ENCODE measurements at regions not wholly inside any gene's neighbourhood (a gene's known extent, or its start where the extent isn't known, plus 50 kb on each side); places are given as distances from the start of the nearest gene placed in this dataset.
A peak's percentile ranks its signal among the peaks of the same experiment; 100 is the strongest.

DNA sequence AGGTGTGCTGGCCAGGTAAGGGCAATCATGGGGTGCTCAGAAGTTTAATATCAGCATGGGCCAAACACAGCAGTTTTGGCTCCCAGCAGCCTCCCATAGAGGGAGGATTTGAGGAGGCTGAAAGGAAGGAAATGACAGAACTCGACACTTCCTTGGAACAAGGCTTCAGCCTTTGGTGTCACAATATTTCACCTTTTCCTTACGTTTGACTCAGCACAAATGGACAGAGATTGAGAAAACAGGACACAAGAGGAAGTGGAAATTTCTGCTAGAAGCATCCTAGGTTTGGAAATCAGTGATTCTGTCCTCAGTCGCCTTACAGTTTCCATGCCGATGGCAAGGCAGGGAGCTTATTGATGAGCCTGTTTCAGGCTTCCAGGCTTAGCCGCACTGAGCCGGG, 181.4 kb downstream of the MAF start:
- Mint-ChIP-seq H3K36me3 (ENCODE audit: insufficient read depth) (no peaks in the 10 kb centered on the region), H3K4me3 (no peak overlapping the region), H3K9me3 (no peaks in the 10 kb centered on the region), H3K27me3 (ENCODE audit: low read depth) (no peaks in the 10 kb centered on the region), H3K4me1 (ENCODE audit: low read depth) (peaks cover 25% of the 10 kb centered on the region)
- ATAC-seq, result no peak
- DNase-seq, result no peak

DNA sequence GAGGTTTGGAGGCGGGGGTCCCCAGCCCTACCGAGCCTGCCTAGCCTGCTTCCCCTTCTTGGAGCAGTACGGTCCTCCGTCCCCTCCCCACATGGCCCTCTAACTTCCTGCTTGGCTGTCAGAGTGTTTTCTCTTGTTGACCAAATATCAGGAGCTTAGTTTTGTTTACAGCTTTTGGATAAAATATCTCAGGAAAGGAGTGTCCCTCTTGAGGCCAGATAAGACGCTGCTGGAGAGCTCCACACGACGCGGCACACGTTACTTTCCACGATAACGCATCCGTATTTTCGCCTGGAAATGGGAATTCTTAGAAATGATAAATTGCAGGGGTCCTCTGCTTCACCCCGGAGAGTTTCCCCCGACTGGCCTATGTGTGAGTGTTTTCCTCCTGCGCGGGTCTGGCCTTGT, 182.9 kb downstream of the MAF start:
- no peaks in the 10 kb centered on the region for H3K27me3 Mint-ChIP-seq (ENCODE audit: low read depth)
- ATAC-seq (no peak), DNase-seq (no peak)
- no peaks in the 10 kb centered on the region for H3K9me3 Mint-ChIP-seq
- H3K36me3 Mint-ChIP-seq (ENCODE audit: insufficient read depth), result no peaks in the 10 kb centered on the region
- H3K4me1 Mint-ChIP-seq (ENCODE audit: low read depth), result peaks cover 28% of the 10 kb centered on the region
- H3K4me3 Mint-ChIP-seq, result no peak overlapping the region

DNA sequence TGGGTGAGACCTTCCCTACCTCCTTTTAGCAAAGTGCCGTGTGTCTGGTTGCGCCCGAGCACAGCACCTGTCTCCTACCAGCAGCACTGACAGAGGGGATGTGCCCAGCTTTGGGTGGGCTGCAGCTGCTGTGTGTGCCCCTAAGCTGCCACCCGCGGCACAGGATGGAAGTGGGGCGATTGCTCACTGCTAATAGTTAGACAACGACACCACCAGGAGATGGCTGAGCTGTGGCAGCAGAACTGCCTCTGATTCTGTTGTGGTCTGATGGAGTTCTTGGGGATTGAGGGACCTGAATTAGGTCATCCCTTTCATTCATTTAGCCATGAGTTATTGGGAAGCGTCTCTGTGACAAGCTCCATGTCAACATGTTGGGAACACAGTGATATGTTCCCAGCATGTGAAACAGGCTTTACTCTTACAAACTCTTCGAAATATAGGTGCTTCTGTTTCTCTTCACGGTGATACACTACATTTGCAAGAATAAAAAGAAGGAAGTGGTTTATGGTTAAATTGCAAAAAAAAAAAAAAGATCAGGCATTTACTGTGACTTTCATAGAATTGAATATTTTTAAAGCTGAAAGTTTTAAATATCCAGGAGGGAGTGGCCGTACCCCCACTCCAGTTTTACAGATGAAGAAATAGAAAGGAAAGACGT, 184.4 kb downstream of the MAF start:
- Mint-ChIP-seq H3K9me3 (no peaks in the 10 kb centered on the region), H3K36me3 (ENCODE audit: insufficient read depth) (no peaks in the 10 kb centered on the region), H3K4me1 (ENCODE audit: low read depth) (peaks cover 35% of the 10 kb centered on the region), H3K4me3 (peak overlapping the region; percentile 55), H3K27me3 (ENCODE audit: low read depth) (no peaks in the 10 kb centered on the region)
- DNase-seq, result peak; percentile 7
- ATAC-seq, result peak; percentile 19 to 47

DNA sequence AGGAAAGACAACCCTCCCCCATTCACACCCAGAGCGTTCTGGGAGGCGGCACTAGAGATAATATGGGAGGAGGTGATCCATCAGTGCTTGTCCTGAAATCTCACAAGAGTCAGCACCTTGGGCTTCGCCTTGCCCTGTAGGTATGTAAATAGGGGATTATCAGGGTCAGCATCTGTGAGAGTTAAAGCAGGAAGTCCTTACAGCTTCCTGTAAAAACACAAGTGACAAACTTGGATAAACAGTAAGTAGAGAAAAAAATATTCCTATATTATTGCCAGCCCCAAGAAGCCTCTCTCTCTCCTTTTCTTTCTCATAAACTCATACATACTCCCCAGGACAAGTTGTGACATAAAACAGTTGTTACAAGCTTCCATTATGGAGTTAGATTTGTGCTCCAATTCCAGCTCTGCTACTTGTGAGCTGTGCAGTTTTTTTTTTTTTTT, 187.7 kb downstream of the MAF start:
- ATAC-seq (no peak), DNase-seq (no peak)
- H3K36me3 Mint-ChIP-seq (ENCODE audit: insufficient read depth), result no peaks in the 10 kb centered on the region
- no peaks in the 10 kb centered on the region for H3K9me3 Mint-ChIP-seq
- peaks cover 35% of the 10 kb centered on the region for H3K4me1 Mint-ChIP-seq (ENCODE audit: low read depth)
- no peaks in the 10 kb centered on the region for H3K27me3 Mint-ChIP-seq (ENCODE audit: low read depth)
- no peak overlapping the region for H3K4me3 Mint-ChIP-seq

DNA sequence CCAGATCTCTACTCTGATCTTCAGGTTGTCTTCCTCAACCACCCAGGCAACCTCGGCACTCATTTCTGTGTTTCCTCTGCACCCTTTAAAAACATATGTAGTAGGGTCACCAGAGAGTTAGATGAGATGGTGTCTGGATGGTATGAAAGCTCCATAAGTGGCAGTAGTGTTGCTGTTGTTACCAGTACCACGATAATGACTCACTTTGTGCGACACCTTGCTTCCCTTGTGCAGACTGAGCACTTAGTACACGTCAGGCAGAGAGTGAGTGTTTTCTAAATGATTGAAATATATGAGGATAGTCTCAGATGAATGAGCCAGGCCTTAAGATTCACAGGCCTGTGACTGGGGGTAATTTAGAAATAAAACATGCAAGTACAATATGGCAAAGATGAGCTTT, 188.7 kb downstream of the MAF start:
- peaks cover 3% of the 10 kb centered on the region for H3K27me3 Mint-ChIP-seq (ENCODE audit: low read depth)
- no peaks in the 10 kb centered on the region for H3K36me3 Mint-ChIP-seq (ENCODE audit: insufficient read depth)
- ATAC-seq (peak; percentile 61 to 63), DNase-seq (no peak)
- H3K4me1 Mint-ChIP-seq (ENCODE audit: low read depth), result peaks cover 26% of the 10 kb centered on the region
- no peaks in the 10 kb centered on the region for H3K9me3 Mint-ChIP-seq
- H3K4me3 Mint-ChIP-seq, result no peak overlapping the region

DNA sequence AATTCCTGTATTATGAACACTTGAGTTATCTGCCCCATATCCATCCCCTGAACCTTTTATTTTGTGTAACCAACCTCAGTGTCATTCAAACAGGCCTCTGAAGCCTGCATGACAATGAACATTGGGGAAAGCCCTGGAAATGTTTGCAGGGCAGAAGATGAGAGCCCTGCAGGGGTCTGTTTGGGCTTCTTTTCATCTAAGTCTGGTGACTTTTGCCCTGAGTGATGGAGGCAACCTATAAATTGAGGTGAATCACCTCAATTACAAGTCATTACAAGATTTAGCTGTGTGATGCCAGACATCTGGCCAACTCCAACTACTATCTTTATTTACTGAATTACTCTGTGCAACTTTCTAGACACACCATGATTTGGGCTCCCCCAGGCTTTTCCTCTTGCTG, 189.2 kb downstream of the MAF start:
- H3K4me1 Mint-ChIP-seq (ENCODE audit: low read depth), result peaks cover 21% of the 10 kb centered on the region

DNA sequence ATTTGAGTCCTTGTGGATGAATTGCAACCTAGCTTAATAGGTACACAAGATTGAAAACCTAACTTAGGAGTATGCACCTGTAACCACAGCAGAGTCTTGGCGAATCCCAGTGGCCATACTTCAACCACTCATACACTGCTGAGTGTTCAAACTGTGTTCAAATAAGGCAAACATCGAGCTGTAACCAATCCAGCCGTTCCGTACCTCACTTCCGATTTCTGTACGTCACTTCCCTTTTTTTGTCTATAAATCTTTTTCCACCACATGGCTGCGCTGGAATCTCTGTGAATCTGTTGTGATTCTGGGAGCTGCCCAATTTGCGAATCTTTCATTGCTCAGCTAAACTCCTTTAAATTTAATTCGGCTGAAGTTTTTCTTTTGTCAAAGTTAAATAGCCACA, 190.6 kb downstream of the MAF start:
- Mint-ChIP-seq H3K36me3 (ENCODE audit: insufficient read depth) (no peaks in the 10 kb centered on the region), H3K9me3 (no peaks in the 10 kb centered on the region), H3K27me3 (ENCODE audit: low read depth) (peaks cover 3% of the 10 kb centered on the region), H3K4me1 (ENCODE audit: low read depth) (peaks cover 11% of the 10 kb centered on the region), H3K4me3 (no peak overlapping the region)
- ATAC-seq (no peak), DNase-seq (no peak)

More for the DNA sequence above, 189.2 kb downstream of the MAF start:
- Mint-ChIP-seq H3K27me3 (ENCODE audit: low read depth) (peaks cover 3% of the 10 kb centered on the region), H3K4me3 (no peak overlapping the region), H3K9me3 (no peaks in the 10 kb centered on the region), H3K36me3 (ENCODE audit: insufficient read depth) (no peaks in the 10 kb centered on the region)
- DNase-seq (no peak), ATAC-seq (peak; percentile 25 to 50)

DNA sequence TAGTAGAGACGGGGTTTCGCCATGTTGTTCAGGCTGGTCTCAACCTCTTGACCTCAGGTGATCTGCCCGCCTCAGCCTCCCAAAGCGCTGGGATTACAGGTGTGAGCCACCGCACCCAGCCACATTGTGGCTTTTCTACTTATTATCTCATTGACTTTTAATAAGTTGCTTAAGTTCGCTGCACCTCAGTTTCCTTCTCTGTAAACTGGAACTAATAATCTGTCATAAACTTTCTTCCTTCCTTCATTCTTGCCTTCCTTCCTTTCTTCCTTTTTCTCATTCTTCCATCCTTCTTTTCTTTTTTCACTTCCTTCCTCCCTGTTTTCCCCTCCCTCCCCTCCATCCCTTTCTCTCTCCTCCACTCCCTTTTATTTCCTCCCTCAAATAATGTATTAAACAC, 192.2 kb downstream of the MAF start:
- Mint-ChIP-seq H3K36me3 (ENCODE audit: insufficient read depth) (no peaks in the 10 kb centered on the region), H3K4me3 (no peak overlapping the region), H3K4me1 (ENCODE audit: low read depth) (peaks cover 11% of the 10 kb centered on the region), H3K9me3 (no peaks in the 10 kb centered on the region), H3K27me3 (ENCODE audit: low read depth) (peaks cover 3% of the 10 kb centered on the region)
- DNase-seq (no peak), ATAC-seq (no peak)

DNA sequence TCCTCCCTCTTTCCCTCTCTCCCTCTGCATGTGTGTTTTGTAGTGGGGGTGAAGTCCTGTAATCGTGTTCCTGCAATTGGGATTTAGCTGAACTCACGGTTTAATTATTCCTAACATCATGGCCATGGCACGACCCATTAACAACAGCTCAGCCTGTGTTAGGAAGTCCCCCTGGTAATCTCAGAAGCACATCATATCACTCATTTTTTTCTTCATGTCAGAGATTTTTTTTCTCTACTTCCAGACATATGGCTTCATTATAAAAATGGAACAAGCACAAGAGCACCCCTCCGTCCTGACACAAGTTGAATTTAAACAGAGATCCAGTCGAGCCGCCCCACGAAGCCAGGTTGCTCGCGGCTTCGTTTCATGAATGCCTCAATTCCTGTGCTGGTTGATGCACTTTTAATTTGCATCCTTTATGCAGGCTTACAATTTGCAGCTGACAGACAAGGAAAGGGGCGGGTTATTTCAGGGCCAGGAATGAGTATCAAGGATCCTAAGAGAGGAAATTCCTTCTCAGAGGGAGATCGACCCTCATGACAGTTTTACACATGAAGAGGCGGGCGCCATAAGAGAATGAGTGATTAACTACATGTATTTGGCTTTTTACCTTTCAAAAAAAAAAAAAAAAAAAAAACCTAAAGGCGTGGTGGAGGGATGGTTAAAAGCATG, 192.9 kb downstream of the MAF start:
- ATAC-seq (no peak), DNase-seq (no peak)
- Mint-ChIP-seq H3K36me3 (ENCODE audit: insufficient read depth) (no peaks in the 10 kb centered on the region), H3K4me1 (ENCODE audit: low read depth) (peaks cover 7% of the 10 kb centered on the region), H3K27me3 (ENCODE audit: low read depth) (peaks cover 3% of the 10 kb centered on the region), H3K4me3 (no peak overlapping the region), H3K9me3 (no peaks in the 10 kb centered on the region)

DNA sequence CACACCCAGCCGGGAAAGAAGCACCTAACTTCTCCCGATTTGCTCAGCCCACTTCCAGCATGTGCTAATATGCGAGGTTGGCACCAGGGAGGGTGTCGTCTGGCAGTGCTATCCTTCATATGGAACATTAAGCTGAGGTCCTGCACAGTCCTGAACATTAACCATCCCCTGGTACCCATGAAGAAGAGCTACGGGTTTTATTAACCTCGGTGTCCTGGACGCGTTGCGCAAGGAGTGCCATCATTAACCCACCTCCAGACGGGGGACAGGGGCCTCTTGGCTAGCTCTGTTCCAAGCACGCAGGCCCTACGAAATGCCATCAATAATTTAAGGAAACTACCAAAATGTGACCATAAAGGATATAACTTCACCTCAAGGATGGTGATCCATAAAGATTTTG, 193.5 kb downstream of the MAF start:
- no peak overlapping the region for H3K4me3 Mint-ChIP-seq
- no peaks in the 10 kb centered on the region for H3K36me3 Mint-ChIP-seq (ENCODE audit: insufficient read depth)
- DNase-seq (no peak), ATAC-seq (no peak)
- H3K4me1 Mint-ChIP-seq (ENCODE audit: low read depth), result peaks cover 5% of the 10 kb centered on the region
- peaks cover 3% of the 10 kb centered on the region for H3K27me3 Mint-ChIP-seq (ENCODE audit: low read depth)
- H3K9me3 Mint-ChIP-seq, result no peaks in the 10 kb centered on the region

DNA sequence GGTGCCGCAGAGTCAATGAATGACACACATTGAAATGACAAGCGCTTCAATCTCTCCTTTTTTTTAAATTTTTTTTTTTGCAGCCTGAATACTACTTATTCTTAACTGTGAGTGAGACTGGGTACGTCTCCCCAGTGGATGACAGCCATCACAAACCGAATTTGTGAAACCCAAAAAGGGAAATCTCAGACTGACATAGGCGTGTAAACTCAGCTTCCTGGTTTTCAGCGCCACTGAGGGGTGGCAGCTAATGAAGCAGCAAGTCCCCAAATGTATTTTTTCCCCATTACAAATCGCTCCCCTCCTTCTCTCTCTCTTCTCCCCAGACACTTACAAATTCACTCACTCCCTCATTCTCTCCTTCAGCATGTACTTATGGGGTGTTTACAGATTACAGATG, 196.0 kb downstream of the MAF start:
- peaks cover 3% of the 10 kb centered on the region for H3K27me3 Mint-ChIP-seq (ENCODE audit: low read depth)
- no peaks in the 10 kb centered on the region for H3K4me1 Mint-ChIP-seq (ENCODE audit: low read depth)
- no peaks in the 10 kb centered on the region for H3K9me3 Mint-ChIP-seq
- ATAC-seq (no peak), DNase-seq (no peak)
- H3K36me3 Mint-ChIP-seq (ENCODE audit: insufficient read depth), result no peaks in the 10 kb centered on the region
- no peak overlapping the region for H3K4me3 Mint-ChIP-seq

DNA sequence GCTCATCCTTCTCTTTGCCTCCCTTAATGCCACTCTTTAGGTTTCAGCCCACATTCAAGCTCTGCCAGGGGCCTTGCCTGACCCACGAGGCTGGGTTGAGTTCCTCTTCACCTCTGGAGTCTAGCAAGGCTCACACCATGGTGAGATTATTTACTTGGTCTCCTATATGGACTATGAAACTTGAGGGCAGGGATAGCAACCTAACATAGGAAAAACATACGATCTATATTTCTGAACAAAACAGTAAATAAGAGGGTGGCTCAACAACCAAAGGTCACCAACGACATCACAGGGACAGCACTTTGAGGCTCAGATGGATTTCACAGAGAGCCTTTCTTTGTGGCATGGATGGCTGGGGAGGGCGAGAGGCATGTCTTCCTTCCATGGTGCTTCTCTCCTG, 197.0 kb downstream of the MAF start:
- Mint-ChIP-seq H3K9me3 (no peaks in the 10 kb centered on the region), H3K27me3 (ENCODE audit: low read depth) (peaks cover 3% of the 10 kb centered on the region), H3K36me3 (ENCODE audit: insufficient read depth) (no peaks in the 10 kb centered on the region), H3K4me1 (ENCODE audit: low read depth) (no peaks in the 10 kb centered on the region), H3K4me3 (no peak overlapping the region)
- DNase-seq (no peak), ATAC-seq (no peak)

DNA sequence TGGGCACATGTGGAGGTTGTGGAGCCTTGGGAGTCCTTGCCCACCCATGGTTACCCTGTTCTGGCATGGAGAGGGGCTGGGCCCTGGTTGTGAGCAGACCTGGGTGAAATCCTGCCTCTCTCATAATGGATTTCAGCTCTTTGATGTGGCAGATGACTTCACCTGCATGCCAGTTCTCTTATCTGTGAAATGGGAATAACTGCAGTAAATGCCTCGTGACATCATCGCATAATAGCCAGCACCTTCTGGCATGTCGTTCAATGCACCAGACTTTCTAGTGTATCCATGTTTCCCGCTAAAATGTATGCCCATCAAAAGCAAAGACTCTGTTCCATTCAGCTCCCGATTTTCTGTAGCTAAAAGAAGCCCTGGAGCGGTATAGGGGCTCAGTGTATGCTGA, 197.6 kb downstream of the MAF start:
- Mint-ChIP-seq H3K4me3 (no peak overlapping the region), H3K9me3 (no peaks in the 10 kb centered on the region), H3K36me3 (ENCODE audit: insufficient read depth) (no peaks in the 10 kb centered on the region), H3K27me3 (ENCODE audit: low read depth) (peaks cover 3% of the 10 kb centered on the region), H3K4me1 (ENCODE audit: low read depth) (no peaks in the 10 kb centered on the region)
- ATAC-seq (no peak), DNase-seq (no peak)

DNA sequence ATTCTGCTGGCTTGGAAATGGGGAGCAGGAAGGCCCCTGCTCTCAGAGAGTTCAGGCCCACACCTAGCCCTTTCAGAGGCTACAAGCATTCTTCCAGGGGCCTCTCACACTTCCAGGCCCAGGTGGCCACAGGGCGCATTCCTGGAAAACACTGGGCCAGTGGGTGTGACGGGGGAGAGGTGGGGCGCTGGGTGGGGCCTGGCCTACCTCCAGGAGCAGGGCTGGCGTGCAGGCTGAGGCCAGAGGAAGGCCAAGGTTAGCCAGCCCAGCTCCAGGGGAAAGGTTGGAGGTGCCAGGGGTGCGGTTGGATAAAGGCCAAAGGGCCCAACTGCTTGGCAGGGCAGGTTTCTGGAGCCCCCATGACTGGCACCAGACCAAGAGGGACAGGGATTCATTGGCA, 198.2 kb downstream of the MAF start:
- no peak overlapping the region for H3K4me3 Mint-ChIP-seq
- no peaks in the 10 kb centered on the region for H3K9me3 Mint-ChIP-seq
- H3K4me1 Mint-ChIP-seq (ENCODE audit: low read depth), result no peaks in the 10 kb centered on the region
- DNase-seq, result no peak
- no peaks in the 10 kb centered on the region for H3K36me3 Mint-ChIP-seq (ENCODE audit: insufficient read depth)
- ATAC-seq, result no peak
- peaks cover 1% of the 10 kb centered on the region for H3K27me3 Mint-ChIP-seq (ENCODE audit: low read depth)

DNA sequence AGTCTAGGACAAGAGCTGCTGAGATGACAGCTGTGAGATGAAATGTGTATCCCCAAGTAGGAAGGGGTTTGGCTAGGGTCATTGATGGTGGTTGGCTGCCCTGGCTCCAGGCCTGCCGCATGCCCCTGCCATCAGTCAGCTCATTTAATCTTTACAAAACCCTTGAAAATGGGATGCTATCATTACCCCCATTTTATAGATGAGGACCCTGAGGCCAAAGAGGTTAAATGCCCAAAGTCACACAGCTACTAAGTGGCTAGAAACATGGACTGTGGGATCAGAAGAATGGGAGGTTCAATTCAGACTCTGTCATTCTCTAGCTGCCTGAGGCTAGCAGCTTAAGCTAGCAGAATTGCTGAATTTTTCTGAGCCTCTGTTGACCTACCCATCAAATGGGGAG, 198.8 kb downstream of the MAF start:
- Mint-ChIP-seq H3K4me1 (ENCODE audit: low read depth) (no peaks in the 10 kb centered on the region), H3K36me3 (ENCODE audit: insufficient read depth) (no peaks in the 10 kb centered on the region), H3K27me3 (ENCODE audit: low read depth) (no peaks in the 10 kb centered on the region), H3K9me3 (no peaks in the 10 kb centered on the region), H3K4me3 (no peak overlapping the region)
- ATAC-seq, result no peak
- no peak for DNase-seq

Measured in activated T-cell treated with anti-CD3 and anti-CD28 coated beads, Interleukin-2, amount 50 U/mL, for 4 hours (primary cell).